Stimulated activated CD4-positive, alpha-beta T cell treated with anti-CD3 and anti-CD28 coated beads, Interleukin-2, amount 100 ng/mL, for 24 hours (primary cell): ENCODE measurements at regions not wholly inside any gene's neighbourhood (a gene's known extent, or its start where the extent isn't known, plus 50 kb on each side); places are given as distances from the start of the nearest gene placed in this dataset.

Source experiments
- DNase-seq, 2 donors: peaks; one replicate each; pipeline ENCODE4 v3.0.0-alpha.2; 2020

- no peak for DNase-seq
Observed at GRCh38 chr7:156082048-156083040, 270.1 kb upstream of the SHH start.

- no peak for DNase-seq
Observed at GRCh38 chr7:156080596-156080995, 268.3 kb upstream of the SHH start.

DNA sequence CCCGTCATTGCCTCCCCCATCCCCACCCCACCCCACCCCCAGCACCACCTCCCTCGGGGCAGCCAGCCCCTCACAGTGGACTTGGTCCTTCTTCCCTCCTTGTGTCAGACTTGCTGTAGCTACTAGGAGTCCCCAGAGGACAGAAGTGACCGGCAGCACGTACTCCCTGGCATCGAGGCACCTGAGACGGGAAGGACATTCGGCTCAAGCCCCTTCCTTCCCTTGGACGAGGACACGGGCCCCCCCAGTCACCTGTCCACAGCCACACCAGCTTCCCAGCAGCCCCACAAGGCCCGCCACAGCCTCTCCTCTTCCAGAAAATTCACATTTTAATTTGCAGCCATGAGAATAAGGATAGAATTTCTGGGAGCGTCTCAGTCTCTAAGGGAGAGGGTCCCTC lies 267.8 kb upstream of the SHH start:
- no peak for DNase-seq

GRCh38 chr7:156079156-156079555 lies 266.9 kb upstream of the SHH start:
- DNase-seq: no peak

DNA sequence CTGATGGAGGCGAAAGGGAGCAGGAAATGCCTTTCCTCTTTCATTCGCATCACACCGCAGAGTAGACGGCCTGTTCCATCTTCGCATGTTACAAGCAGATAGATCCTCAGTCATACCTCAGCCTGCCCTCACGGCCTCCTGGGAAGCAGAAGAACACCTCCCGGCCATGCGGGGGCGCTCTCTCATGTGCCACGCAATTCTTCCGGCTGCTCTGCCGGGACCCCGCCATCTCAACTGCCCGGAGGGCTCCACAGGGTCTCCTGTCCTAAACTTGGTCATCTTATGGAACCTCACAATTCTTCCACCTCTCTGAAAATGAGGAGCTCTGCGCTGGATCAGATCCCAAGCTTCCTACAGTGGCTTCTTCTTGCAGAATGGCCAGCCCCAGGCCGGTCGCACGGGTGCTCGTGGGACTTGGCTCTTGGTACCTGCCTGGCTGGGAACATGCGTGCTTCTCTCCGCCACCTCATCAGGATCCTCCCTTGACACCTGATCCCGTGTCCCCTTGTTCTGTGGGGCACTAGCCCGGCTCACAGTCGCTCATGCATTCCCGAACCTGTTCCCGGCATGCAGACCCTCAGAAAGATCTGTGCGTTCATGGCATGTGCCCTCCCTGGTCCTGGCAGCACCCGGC lies 262.8 kb upstream of the SHH start:
- DNase-seq: no peak

GRCh38 chr7:156074084-156074483 lies 261.8 kb upstream of the SHH start:
- DNase-seq: no peak

DNA sequence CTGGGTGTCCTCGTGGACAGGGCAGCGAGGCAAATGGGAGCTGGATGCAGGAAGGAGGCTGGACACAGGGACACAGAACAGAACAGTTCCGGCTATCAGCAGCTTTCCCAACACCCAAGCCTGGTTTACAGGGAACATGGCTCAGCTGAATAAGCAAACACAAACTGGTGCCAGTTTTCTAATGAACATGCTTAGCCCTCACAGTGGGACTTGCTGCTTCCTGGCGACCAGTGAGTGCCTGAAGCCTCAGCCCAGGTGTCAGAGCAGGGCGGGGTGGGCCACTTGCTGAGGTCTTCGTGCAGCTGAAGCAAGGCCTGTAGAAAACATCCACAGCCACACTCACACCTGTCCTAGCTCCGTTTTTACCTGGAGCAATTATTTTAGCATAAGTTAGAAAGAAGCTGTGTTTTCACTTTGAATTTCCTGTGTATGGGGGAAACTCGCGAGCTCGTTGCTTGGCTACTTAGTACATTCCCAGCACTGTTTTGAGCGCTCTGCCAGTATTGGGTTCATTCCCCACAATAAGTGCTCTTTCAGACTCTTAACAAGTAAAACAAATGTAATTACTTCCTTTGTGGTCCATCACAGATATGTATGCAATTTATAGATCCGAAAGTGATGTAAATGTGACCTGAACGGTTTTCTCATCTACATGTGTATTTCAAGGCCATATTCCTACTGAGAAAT lies 261.2 kb upstream of the SHH start:
- no peak for DNase-seq

DNA sequence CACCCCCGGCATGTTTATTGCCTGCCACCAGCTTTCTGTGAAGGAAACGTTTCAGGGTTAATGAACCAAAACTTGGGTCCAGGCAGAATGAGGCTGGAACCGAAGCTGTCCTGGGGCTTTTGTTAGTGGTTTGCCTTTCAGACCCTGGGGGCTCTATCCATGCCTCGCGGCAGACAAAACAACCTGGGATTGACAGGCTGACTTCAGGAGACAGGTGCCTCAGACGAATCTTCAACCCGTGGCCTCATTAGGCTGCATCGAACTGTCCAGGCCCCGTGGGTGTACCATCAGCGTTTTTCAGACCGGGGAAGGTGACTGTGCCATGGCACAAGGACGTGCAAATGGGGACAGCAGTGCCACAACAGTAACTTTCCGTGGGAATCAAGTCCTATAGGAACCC lies 259.3 kb upstream of the SHH start:
- no peak for DNase-seq

DNA sequence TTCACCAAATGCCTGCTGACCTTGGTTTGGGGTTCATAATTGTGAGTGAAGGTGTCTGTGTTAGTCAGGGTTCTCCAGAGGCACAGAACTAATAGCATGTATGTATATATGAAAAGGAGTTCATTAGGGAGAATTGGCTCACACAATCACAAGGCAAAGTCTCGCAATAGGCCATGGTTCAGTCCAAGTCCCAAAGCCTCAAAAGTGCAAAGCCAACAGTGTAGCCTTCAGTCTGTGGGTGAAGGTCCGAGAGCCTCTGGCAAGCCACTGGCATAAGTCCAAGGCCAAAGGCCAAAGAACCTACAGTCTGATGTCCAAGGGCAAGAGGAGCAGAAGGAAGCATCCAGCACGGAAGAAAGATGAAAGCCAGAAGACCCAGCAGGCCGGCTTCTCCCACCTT lies 257.6 kb upstream of the SHH start:
- no peak for DNase-seq

DNA sequence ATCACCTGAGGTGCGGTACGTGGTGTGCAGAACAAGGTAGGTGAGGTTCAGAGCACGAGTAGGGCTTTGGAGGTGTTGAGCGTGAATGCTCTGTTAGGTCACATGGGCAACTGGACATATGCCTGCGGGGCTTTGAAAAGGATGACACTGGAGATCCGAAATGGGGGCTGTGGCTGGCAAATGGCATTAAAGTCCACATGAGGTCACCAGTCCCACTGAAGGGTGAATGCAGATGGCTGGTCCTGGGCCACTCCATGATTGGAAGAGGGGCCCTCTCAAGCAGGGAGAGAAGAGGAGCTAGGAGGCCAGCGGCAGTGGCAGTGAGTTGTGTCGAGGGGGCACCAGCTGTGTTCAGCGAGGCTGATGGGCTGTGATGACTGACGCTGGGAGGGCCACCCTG lies 254.9 kb upstream of the SHH start:
- DNase-seq: no peak

GRCh38 chr7:156065400-156065799 lies 253.1 kb upstream of the SHH start:
- no peak for DNase-seq

GRCh38 chr7:156064971-156065386 lies 252.7 kb upstream of the SHH start:
- DNase-seq: no peak

DNA sequence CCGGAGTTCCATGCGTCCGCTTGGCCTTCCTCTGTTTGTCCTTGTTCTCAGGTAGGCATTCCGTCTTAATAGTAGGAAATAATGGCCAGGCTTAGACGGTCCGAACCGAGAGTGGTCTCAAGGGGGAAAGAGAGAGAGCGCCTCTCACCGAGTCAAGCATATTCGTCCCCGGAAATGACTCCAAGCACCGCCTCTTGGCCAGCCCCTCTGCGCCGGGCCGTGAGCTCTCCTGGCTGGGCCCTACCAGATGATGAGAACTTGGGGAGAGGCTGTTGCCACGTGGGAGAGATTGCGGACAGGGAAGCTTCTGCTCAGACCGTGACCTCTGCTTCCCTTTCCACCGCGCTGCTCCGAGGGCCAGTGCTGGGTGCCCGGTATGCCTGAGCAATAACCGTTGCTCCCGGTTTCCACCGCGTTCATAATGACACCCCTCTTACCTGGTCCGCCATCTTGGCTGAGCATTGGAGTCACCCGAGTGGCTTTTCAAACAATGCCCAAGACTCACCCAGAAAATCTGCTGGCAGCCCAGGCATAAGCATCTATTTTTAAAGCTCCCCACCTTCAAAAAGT lies 251.1 kb upstream of the SHH start:
- DNase-seq: no peak

- no peak for DNase-seq
Observed at GRCh38 chr7:156062286-156062685, 250.0 kb upstream of the SHH start.

DNA sequence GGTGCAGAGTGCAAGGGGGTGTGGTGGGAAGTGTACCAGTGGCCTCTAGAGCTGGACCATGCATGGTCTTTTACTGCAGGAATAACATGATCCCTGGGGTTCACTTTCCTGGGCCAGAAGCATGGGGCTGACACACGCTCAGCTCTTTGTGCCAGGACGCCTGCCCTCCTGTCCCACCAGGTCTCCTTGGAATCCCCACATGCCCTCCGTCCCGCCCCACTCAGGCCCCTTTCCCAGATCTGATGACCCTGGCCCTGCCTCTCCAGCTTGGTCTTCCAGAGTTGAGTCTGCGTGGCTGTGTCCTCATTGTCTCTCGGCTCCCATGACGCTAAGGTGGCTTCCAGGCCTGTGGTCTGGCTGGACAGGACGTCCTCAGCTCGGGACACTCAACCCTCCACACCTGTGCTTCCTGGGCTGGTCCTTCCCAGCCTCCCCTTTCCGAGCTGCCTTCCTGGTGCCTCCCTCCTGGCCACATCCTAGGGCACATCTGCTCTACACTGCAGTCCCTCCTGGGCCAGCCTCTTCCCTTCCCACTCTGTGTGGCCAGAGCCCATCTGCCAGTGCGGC lies 249.5 kb upstream of the SHH start:
- DNase-seq: no peak

- DNase-seq: no peak
Observed at GRCh38 chr7:156060925-156061324, 248.7 kb upstream of the SHH start.

- DNase-seq: no peak
Observed at GRCh38 chr7:156059369-156059768, 247.1 kb upstream of the SHH start.

GRCh38 chr7:156058248-156058647 lies 246.0 kb upstream of the SHH start:
- no peak for DNase-seq

DNA sequence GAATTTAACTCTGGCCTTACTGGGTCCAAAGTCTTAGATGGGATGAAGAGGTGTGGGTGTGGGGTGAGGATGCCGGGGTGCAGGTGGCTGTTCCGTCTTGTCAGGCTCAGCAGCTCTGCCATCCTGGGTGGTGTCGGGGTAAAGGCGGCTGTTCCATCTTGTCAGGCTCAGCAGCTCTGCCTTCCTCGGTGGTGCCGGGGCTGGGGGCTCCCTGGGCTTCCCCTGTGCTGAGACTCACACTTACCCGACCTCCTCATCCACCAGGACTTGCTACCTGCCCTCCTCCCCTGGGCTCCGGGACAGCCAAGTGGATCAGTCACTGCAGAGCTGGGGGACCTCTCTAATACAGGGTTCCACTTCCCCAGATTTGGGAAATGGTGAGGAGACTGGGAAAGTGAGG lies 244.3 kb upstream of the SHH start:
- no peak for DNase-seq

DNA sequence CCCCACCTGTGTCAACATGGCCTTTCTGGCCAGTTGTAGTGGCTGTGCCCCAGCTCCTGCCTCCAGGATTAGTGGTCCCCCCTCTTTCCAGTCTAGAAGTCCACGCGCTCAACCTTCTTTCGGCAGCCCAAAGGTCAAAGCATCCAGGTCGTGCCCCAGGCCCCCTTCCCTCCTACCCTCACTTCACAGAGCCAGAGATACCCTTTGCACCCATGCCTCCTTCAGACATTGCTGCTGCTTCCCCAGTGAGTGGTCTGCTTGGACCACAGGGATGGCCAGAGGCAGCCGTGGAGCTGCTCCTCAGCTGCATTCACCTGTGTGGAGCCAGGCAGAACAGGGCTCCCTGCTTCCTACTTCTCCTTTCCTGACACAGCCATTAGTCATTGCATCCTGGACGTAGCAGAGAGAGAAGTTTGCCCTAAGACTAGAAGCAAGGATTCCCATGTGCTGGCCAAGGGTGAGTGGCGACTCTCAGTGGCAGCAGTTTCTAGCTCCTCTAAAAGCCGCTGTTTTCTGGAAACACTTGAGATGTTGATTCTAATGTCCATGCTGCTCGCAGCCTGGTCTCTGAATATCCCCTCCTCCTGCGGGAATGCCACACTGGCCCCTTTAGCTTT lies 243.1 kb upstream of the SHH start:
- DNase-seq: no peak

DNA sequence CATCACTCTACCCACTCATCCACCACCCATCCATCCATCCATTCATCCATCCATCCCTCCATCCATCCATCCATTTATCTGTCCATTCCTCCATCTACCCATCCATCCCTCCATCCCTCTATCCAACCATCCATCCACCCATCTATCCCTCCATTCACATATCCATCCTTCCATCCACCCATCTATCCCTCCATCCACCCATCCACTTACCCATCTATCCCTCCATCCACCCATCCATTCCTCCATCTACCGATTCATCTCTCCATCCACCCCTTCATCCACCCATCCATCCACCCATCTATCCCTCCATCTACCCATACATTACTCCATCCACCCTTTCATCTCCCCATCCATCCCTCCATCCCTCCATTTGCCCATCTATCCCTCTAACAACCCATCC lies 239.6 kb upstream of the SHH start:
- DNase-seq: no peak
